Right lobe of liver (tissue), 4 donors: ENCODE measurements at regions not wholly inside any gene's neighbourhood (a gene's known extent, or its start where the extent isn't known, plus 50 kb on each side); places are given as distances from the start of the nearest gene placed in this dataset.

Experiments used
- POLR2A ChIP-seq: fragments of 450-650 bp; IDR thresholded peaks from one replicate; pipeline ENCODE4 v1.6.1; 2017; ENCODE audit warnings: antibody characterized with exemption, mild to moderate bottlenecking
- TF ChIP-seq, protein P1 (sequence below), 4 donors: fragments of 200-600 bp in 3 of 4; fragments of 450-650 bp in 1 of 4; IDR thresholded peaks; one replicate each; pipeline versions ENCODE4 v1.5.1 to v1.8.0; 2016 to 2022; ENCODE audit warnings: antibody characterized with exemption in 4 of 4, mild to moderate bottlenecking in 2 of 4
- donor health status: DM: no; HTN: no; CAD: no.
- donor health status: DM: no; HTN: no; CAD: no.
- donor health status: DM: no; HTN: yes; CAD: no.

DNA sequence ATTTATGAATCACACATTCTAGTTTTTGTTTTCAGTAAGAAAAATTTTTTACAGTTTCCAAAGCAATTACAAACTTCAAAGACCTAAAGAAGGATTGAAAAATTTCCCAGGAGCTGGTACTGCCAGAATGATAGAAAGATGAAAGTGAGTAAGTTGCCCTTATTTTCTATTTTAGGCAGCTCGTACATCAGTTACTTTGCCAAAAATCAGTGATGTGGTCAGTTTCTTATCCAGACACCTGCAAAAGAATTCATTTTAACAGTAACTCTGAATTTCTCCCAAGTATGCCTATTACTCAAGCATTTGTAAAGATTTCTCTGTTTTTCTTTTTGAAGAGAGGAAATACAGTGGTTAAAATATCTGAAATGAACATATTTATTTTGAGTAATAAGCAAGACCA, 976.3 kb upstream of the RAG2 start:
- TF ChIP-seq POLR2A = no peak
- TF ChIP-seq, protein P1, sequence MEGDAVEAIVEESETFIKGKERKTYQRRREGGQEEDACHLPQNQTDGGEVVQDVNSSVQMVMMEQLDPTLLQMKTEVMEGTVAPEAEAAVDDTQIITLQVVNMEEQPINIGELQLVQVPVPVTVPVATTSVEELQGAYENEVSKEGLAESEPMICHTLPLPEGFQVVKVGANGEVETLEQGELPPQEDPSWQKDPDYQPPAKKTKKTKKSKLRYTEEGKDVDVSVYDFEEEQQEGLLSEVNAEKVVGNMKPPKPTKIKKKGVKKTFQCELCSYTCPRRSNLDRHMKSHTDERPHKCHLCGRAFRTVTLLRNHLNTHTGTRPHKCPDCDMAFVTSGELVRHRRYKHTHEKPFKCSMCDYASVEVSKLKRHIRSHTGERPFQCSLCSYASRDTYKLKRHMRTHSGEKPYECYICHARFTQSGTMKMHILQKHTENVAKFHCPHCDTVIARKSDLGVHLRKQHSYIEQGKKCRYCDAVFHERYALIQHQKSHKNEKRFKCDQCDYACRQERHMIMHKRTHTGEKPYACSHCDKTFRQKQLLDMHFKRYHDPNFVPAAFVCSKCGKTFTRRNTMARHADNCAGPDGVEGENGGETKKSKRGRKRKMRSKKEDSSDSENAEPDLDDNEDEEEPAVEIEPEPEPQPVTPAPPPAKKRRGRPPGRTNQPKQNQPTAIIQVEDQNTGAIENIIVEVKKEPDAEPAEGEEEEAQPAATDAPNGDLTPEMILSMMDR (IDR thresholded peaks at IDR 0.05) = no peak
